NCI-H2227 treated with DMSO at 0.1 percent for 48 hours (cell line): ENCODE measurements at regions not wholly inside any gene's neighbourhood (a gene's known extent, or its start where the extent isn't known, plus 50 kb on each side); places are given as distances from the start of the nearest gene placed in this dataset.

Experiments
- DNase-seq: peaks from one replicate; lab custom pipeline; 2025; lab: John Stamatoyannopoulos, UW

GRCh38 chr1:30316056-30316455 lies 407.3 kb downstream of the MATN1 start:
- DNase-seq = no peak

GRCh38 chr1:30315185-30315960 lies 408.0 kb downstream of the MATN1 start:
- DNase-seq = no peak

- no peak for DNase-seq
Measured at GRCh38 chr1:30314591-30314990, 408.8 kb downstream of the MATN1 start.

GRCh38 chr1:30313584-30313983 lies 409.8 kb downstream of the MATN1 start:
- no peak for DNase-seq

GRCh38 chr1:30313176-30313575 lies 410.2 kb downstream of the MATN1 start:
- no peak for DNase-seq

- DNase-seq = no peak
Measured at GRCh38 chr1:30312226-30312625, 411.2 kb downstream of the MATN1 start.

GRCh38 chr1:30311749-30312148 lies 411.6 kb downstream of the MATN1 start:
- no peak for DNase-seq

- DNase-seq = no peak
Measured at GRCh38 chr1:30310966-30311742, 412.2 kb downstream of the MATN1 start.

GRCh38 chr1:30307182-30307581 lies 416.2 kb downstream of the MATN1 start:
- no peak for DNase-seq

- DNase-seq = no peak
Measured at GRCh38 chr1:30305519-30305918, 417.9 kb downstream of the MATN1 start.

GRCh38 chr1:30305061-30305460 lies 418.3 kb downstream of the MATN1 start:
- DNase-seq = no peak

GRCh38 chr1:30304080-30304479 lies 419.3 kb downstream of the MATN1 start:
- no peak for DNase-seq

GRCh38 chr1:30303387-30303786 lies 420.0 kb downstream of the MATN1 start:
- no peak for DNase-seq

- peak; percentile 48 for DNase-seq
Measured at GRCh38 chr1:30302858-30303257, 420.5 kb downstream of the MATN1 start.

- DNase-seq = no peak
Measured at GRCh38 chr1:30300669-30301068, 422.7 kb downstream of the MATN1 start.

- no peak for DNase-seq
Measured at GRCh38 chr1:30299393-30299792, 424.0 kb downstream of the MATN1 start.

GRCh38 chr1:30295674-30296073 lies 427.7 kb downstream of the MATN1 start:
- no peak for DNase-seq

GRCh38 chr1:30295266-30295665 lies 428.1 kb downstream of the MATN1 start:
- DNase-seq = no peak

GRCh38 chr1:30294508-30294907 lies 428.9 kb downstream of the MATN1 start:
- DNase-seq = no peak

GRCh38 chr1:30292451-30292850 lies 430.9 kb downstream of the MATN1 start:
- no peak for DNase-seq

- no peak for DNase-seq
Measured at GRCh38 chr1:30291526-30291925, 431.9 kb downstream of the MATN1 start.

GRCh38 chr1:30290581-30290980 lies 432.8 kb downstream of the MATN1 start:
- DNase-seq = peak; percentile 16

GRCh38 chr1:30287976-30288375 lies 435.4 kb downstream of the MATN1 start:
- DNase-seq = no peak
